Lung (tissue), 12 donors: ENCODE measurements at regions not wholly inside any gene's neighbourhood (a gene's known extent, or its start where the extent isn't known, plus 50 kb on each side); places are given as distances from the start of the nearest gene placed in this dataset. TPM values are rescaled to one million over a fixed set of nuclear protein-coding genes. Genes with fewer than 3 reads are reported as not detected.
"Not testable (repeated sequence)": the region's sequence is repeated elsewhere in the genome, so short reads cannot be mapped to it uniquely, and the experiment has no call there.

Source experiments
- ATAC-seq: fragments of 200-7000 bp; cut with Tn5 transposase; one replicate; pipeline ENCODE4 v1.9.1; 2020; ENCODE audit warnings: moderate number of reproducible peaks; ENCODE audit not compliant: insufficient read depth, low FRiP score
- DNase-seq, 3 donors: peaks; one replicate each; pipeline ENCODE4 v3.0.0-alpha.2; 2013 to 2017
- H3K27ac ChIP-seq, 2 donors: one replicate each; pipeline ENCODE4 v1.5.1; 2013; ENCODE audit warnings: mild to moderate bottlenecking in 2 of 2, moderate library complexity in 2 of 2, control low read depth in 1 of 2, inconsistent platforms in 1 of 2, low read depth in 1 of 2, low read length in 1 of 2
- H3K27me3 ChIP-seq, 3 donors: one replicate each; pipeline ENCODE4 v1.5.1; 2013; ENCODE audit warnings: low read length in 2 of 3; ENCODE audit not compliant: control insufficient read depth in 3 of 3, insufficient read depth in 3 of 3
- H3K36me3 ChIP-seq, 4 donors: one replicate each; pipeline ENCODE4 v1.5.1; 2013; ENCODE audit warnings: low read length in 4 of 4, mild to moderate bottlenecking in 1 of 4, moderate library complexity in 1 of 4; ENCODE audit not compliant: control insufficient read depth in 4 of 4, insufficient read depth in 4 of 4
- H3K4me1 ChIP-seq, 5 donors: one replicate each; pipeline ENCODE4 v1.5.1; 2013; ENCODE audit warnings: low read length in 5 of 5, mild to moderate bottlenecking in 2 of 5, moderate library complexity in 1 of 5; ENCODE audit not compliant: control insufficient read depth in 5 of 5, insufficient read depth in 5 of 5
- H3K4me3 ChIP-seq: one replicate; pipeline ENCODE4 v1.5.1; 2013; ENCODE audit warnings: mild to moderate bottlenecking, control low read depth, moderate library complexity
- H3K9ac ChIP-seq, 2 donors: one replicate each; pipeline ENCODE4 v1.5.1; 2013; ENCODE audit warnings: low read length in 2 of 2, control low read depth in 1 of 2; ENCODE audit not compliant: insufficient read depth in 1 of 2
- H3K9me3 ChIP-seq, 4 donors: one replicate each; pipeline ENCODE4 v1.5.1; 2013; ENCODE audit warnings: low read length in 3 of 4, mild to moderate bottlenecking in 1 of 4, moderate library complexity in 1 of 4; ENCODE audit not compliant: control insufficient read depth in 4 of 4, insufficient read depth in 3 of 4
- WGBS, 2 donors: extraction: QIAGEN DNeasy Blood & Tissue Kit; methylation state at CpG; one replicate each; pipeline ENCODE4 v1.1.7; 2013; 5-methylcytosine and 5-hydroxymethylcytosine counted together
- small RNA-seq: library from RNA; depleted of rRNA; stranded (forward); fragments of <200 nt; gene quantifications from one replicate; pipeline ENCODE3, GENCODE V24; 2014; ENCODE audit warnings: low replicate concordance
- TF ChIP-seq, protein P1 (sequence below): IDR thresholded peaks from 2 replicates; pipeline ENCODE4 v1.5.1; 2012; ENCODE audit warnings: mild to moderate bottlenecking; ENCODE audit errors: control extremely low read depth, extremely low read depth
- donor health status: control.
- donor health status: control.
- donor health status: Bipolar disorder and iron deficiency.
- donor health status: healthy.
- donor health status: DM: yes; HTN: yes; CAD: no.

DNA sequence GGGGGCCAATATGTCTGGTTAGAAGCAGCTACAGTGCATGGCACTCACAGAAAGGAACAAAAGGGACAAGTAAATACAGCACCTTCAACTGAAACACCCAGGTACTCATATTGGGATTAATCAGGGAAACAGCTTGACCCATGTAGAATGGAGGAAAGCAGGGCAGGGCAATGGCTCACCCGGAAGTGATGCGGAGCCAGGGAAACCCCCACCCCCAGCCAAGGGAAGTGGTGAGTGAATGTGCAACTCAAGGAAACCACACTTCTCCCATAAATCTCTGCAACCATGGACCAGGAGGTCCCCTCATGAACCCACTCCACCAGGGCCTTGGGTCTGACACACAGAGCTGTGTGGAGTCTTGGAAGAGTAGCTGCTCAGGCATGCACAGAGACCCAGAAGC lies 117.1 kb downstream of the MTHFS start:
- H3K4me1 ChIP-seq: no peaks in the 10 kb centered on the region
- H3K27me3 ChIP-seq: no peaks in the 10 kb centered on the region
- H3K27ac ChIP-seq: no peak overlapping the region
- peaks cover 0 to 6% (median 1%) of the 10 kb centered on the region in 4 donors for H3K9me3 ChIP-seq
- TF ChIP-seq, protein P1, sequence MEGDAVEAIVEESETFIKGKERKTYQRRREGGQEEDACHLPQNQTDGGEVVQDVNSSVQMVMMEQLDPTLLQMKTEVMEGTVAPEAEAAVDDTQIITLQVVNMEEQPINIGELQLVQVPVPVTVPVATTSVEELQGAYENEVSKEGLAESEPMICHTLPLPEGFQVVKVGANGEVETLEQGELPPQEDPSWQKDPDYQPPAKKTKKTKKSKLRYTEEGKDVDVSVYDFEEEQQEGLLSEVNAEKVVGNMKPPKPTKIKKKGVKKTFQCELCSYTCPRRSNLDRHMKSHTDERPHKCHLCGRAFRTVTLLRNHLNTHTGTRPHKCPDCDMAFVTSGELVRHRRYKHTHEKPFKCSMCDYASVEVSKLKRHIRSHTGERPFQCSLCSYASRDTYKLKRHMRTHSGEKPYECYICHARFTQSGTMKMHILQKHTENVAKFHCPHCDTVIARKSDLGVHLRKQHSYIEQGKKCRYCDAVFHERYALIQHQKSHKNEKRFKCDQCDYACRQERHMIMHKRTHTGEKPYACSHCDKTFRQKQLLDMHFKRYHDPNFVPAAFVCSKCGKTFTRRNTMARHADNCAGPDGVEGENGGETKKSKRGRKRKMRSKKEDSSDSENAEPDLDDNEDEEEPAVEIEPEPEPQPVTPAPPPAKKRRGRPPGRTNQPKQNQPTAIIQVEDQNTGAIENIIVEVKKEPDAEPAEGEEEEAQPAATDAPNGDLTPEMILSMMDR: no peak
- WGBS, 2 donors: 47 to 62% methylated on average over 2 of the region's 2 CpGs
- no peak for DNase-seq
- H3K36me3 ChIP-seq: no peaks in the 10 kb centered on the region
- ATAC-seq: no peak
- no peak overlapping the region for H3K4me3 ChIP-seq
- H3K9ac ChIP-seq: no peak overlapping the region

- DNase-seq, H3K27ac ChIP-seq, H3K36me3 ChIP-seq, H3K9ac ChIP-seq, H3K27me3 ChIP-seq, H3K9me3 ChIP-seq, H3K4me1 ChIP-seq, H3K4me3 ChIP-seq, ATAC-seq: not testable (repeated sequence)
Observed at GRCh38 chr15:79782307-79782706, 114.5 kb downstream of the MTHFS start.

Small RNA genes in the stretch of these regions (small RNA-seq; reads per million reads assigned to genes)
- gene AC026826.2 (not detected), gene AC026826.3 (not detected)
